ENCODE measurements at regions not wholly inside any gene's neighbourhood (a gene's known extent, or its start where the extent isn't known, plus 50 kb on each side); places are given as distances from the start of the nearest gene placed in this dataset.

- TF ChIP-seq, protein P1, sequence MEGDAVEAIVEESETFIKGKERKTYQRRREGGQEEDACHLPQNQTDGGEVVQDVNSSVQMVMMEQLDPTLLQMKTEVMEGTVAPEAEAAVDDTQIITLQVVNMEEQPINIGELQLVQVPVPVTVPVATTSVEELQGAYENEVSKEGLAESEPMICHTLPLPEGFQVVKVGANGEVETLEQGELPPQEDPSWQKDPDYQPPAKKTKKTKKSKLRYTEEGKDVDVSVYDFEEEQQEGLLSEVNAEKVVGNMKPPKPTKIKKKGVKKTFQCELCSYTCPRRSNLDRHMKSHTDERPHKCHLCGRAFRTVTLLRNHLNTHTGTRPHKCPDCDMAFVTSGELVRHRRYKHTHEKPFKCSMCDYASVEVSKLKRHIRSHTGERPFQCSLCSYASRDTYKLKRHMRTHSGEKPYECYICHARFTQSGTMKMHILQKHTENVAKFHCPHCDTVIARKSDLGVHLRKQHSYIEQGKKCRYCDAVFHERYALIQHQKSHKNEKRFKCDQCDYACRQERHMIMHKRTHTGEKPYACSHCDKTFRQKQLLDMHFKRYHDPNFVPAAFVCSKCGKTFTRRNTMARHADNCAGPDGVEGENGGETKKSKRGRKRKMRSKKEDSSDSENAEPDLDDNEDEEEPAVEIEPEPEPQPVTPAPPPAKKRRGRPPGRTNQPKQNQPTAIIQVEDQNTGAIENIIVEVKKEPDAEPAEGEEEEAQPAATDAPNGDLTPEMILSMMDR (conservative IDR thresholded peaks at IDR 0.05 in 1 of 2, IDR thresholded peaks at IDR 0.05 in 1 of 2; ENCODE audit: extremely low read depth in 1 of 2, insufficient read depth in 1 of 2, low read depth in 1 of 2, low read length in 2 of 2) = no peak
- no peak for TF ChIP-seq EZH2 (IDR thresholded peaks at IDR 0.05; ENCODE audit: borderline replicate concordance, low read length)
Observed at GRCh38 chr12:19963972-19964371, 404.4 kb upstream of the PDE3A start.

All from mammary epithelial cell (primary cell).